PC-9 (cell line): ENCODE measurements at regions not wholly inside any gene's neighbourhood (a gene's known extent, or its start where the extent isn't known, plus 50 kb on each side); places are given as distances from the start of the nearest gene placed in this dataset.
"Not testable (repeated sequence)": the region's sequence is repeated elsewhere in the genome, so short reads cannot be mapped to it uniquely, and the experiment has no call there.

Source experiments
- BruUV-seq: library from RNA; stranded (reverse); fragments of 400-500 nt; replicated peaks from 2 replicates; lab custom pipeline; 2021; lab: Mats Ljungman, UMichigan
- CTCF ChIA-PET: fragments of 300-600 bp; sonication (Branson Sonifier 250); formaldehyde crosslinking; loops from one replicate; lab custom pipeline; 2022; ENCODE audit warnings: antibody characterized with exemption; lab: Charles Lee
- POLR2A ChIA-PET: fragments of 300-600 bp; sonication (Branson Sonifier 250); formaldehyde crosslinking; loops from one replicate; lab custom pipeline; 2022; ENCODE audit warnings: antibody characterized with exemption; ENCODE audit not compliant: unreplicated experiment; lab: Charles Lee
- DNase-seq, 2 experiments: peaks; one replicate each; pipeline versions ENCODE4 v3.0.0 to v3.0.0-alpha.2; 2015 to 2022; ENCODE audit warnings: mixed read lengths in 1 of 2
- H2AFZ ChIP-seq: fragments of 200-600 bp; sonication (generic); 2 replicates; pipeline ENCODE4 v1.8.1; 2017; ENCODE audit warnings: antibody characterized with exemption
- H3F3A ChIP-seq: fragments of 200-600 bp; sonication (generic); 2 replicates; pipeline ENCODE4 v1.8.1; 2017; ENCODE audit warnings: antibody characterized with exemption, mild to moderate bottlenecking, low read depth; ENCODE audit not compliant: insufficient read depth
- H3K27ac ChIP-seq: fragments of 200-600 bp; sonication (generic); 2 replicates; pipeline ENCODE4 v1.6.1; 2016; ENCODE audit warnings: mixed run types
- H3K27me3 ChIP-seq: fragments of 200-600 bp; sonication (generic); 2 replicates; pipeline ENCODE4 v1.6.1; 2016; ENCODE audit warnings: low read depth, mixed run types; ENCODE audit not compliant: insufficient read depth
- H3K36me3 ChIP-seq: fragments of 200-600 bp; sonication (generic); 2 replicates; pipeline ENCODE4 v1.6.1; 2016; ENCODE audit warnings: low read depth, mixed run types
- H3K4me1 ChIP-seq: fragments of 200-600 bp; sonication (generic); replicated peaks from 2 replicates; pipeline ENCODE4 v1.6.1; 2016; ENCODE audit warnings: mixed run types; ENCODE audit not compliant: insufficient read depth
- H3K4me2 ChIP-seq: fragments of 200-600 bp; sonication (generic); 2 replicates; pipeline ENCODE4 v1.6.1; 2017; ENCODE audit warnings: mixed run types
- H3K4me3 ChIP-seq: fragments of 200-600 bp; sonication (generic); 2 replicates; pipeline ENCODE4 v1.6.1; 2016; ENCODE audit warnings: mixed run types
- H3K79me2 ChIP-seq: fragments of 200-600 bp; sonication (generic); 2 replicates; pipeline ENCODE4 v1.6.1; 2017; ENCODE audit warnings: low read depth, mixed run types
- H3K9me2 ChIP-seq: fragments of 200-600 bp; sonication (generic); 2 replicates; pipeline ENCODE4 v1.8.1; 2017; ENCODE audit warnings: mild to moderate bottlenecking; ENCODE audit not compliant: insufficient read depth
- H3K9me3 ChIP-seq: fragments of 200-600 bp; sonication (generic); 2 replicates; pipeline ENCODE4 v1.8.1; 2016; ENCODE audit warnings: low read depth; ENCODE audit not compliant: insufficient read depth
- H4K20me1 ChIP-seq: fragments of 200-600 bp; sonication (generic); 2 replicates; pipeline ENCODE4 v1.8.1; 2017; ENCODE audit not compliant: insufficient read depth
- EZH2 ChIP-seq: fragments of 200-600 bp; sonication (generic); IDR thresholded peaks from 2 replicates; pipeline ENCODE4 v1.8.0; 2017; ENCODE audit warnings: antibody characterized with exemption, low read depth
- intact Hi-C: fragments of 100-400 bp; cut with micrococcal nuclease; formaldehyde crosslinking; loops from one replicate; pipeline ENCODE4 v1.10.0; 2022; ENCODE audit not compliant: unreplicated experiment
- TF ChIP-seq, protein P1 (sequence below): fragments of 200-600 bp; sonication (generic); conservative IDR thresholded peaks from 2 replicates; pipeline ENCODE4 v1.6.1; 2017; ENCODE audit warnings: mixed run types, antibody characterized with exemption, mild to moderate bottlenecking, moderate library complexity

DNA sequence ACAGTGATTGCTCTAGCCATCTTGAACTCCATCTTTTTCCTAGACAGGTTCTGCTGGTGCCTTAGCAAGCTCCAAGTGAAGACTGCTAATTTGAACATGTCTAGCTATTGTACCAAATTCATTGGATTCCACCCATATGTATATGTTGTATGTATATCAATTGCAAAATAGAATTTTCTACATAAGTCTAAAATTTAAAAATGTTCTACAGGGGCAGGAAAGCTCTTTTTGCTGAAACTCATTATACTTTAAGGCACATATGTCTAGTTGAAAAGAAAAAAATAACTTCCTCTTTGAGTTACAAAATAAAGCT lies 845.3 kb downstream of the MCTP2 start:
- Histone ChIP-seq H4K20me1 (no peaks in the 10 kb centered on the region), H3K27ac (no peak overlapping the region), H3K4me1 (no peaks in the 10 kb centered on the region), H3K79me2 (no peaks in the 10 kb centered on the region), H3K4me2 (no peak overlapping the region), H3K36me3 (no peaks in the 10 kb centered on the region), H3K9me2 (no peaks in the 10 kb centered on the region), H3F3A (no peaks in the 10 kb centered on the region), H2AFZ (no peak overlapping the region), H3K27me3 (no peaks in the 10 kb centered on the region), H3K4me3 (no peak overlapping the region), H3K9me3 (no peaks in the 10 kb centered on the region)
- no peak for TF ChIP-seq EZH2
- TF ChIP-seq, protein P1, sequence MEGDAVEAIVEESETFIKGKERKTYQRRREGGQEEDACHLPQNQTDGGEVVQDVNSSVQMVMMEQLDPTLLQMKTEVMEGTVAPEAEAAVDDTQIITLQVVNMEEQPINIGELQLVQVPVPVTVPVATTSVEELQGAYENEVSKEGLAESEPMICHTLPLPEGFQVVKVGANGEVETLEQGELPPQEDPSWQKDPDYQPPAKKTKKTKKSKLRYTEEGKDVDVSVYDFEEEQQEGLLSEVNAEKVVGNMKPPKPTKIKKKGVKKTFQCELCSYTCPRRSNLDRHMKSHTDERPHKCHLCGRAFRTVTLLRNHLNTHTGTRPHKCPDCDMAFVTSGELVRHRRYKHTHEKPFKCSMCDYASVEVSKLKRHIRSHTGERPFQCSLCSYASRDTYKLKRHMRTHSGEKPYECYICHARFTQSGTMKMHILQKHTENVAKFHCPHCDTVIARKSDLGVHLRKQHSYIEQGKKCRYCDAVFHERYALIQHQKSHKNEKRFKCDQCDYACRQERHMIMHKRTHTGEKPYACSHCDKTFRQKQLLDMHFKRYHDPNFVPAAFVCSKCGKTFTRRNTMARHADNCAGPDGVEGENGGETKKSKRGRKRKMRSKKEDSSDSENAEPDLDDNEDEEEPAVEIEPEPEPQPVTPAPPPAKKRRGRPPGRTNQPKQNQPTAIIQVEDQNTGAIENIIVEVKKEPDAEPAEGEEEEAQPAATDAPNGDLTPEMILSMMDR: no peak
- DNase-seq: no peak
- CTCF ChIA-PET: no interaction called here
- POLR2A ChIA-PET: no interaction called here
- no TSS peak for BruUV-seq
- intact Hi-C loops: no loop called here

DNA sequence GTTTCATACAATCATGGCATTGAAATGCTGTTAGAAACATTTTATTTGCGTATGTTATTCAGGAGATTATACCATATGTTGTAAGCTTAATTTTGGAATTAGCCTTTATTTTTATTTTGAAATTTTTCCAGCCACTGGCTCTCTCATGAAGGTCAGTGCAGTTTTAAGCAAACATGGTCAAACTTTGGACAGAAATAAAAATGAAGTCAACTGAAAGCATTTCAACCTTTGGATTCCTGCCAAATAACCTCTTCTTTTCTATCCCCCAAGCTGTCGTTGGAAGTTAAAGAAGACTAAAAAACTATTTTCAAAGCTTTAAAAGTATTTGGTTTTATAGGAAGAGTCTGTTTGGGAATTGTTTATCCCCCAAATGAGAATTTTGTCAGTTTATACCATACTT lies 846.6 kb downstream of the MCTP2 start:
- Histone ChIP-seq H2AFZ (no peak overlapping the region), H3K27me3 (no peaks in the 10 kb centered on the region), H3K4me1 (no peaks in the 10 kb centered on the region), H3K9me3 (no peaks in the 10 kb centered on the region), H4K20me1 (no peaks in the 10 kb centered on the region), H3K4me3 (no peak overlapping the region), H3F3A (no peaks in the 10 kb centered on the region), H3K36me3 (no peaks in the 10 kb centered on the region), H3K79me2 (no peaks in the 10 kb centered on the region), H3K27ac (no peak overlapping the region), H3K4me2 (no peak overlapping the region), H3K9me2 (no peaks in the 10 kb centered on the region)
- no peak for TF ChIP-seq EZH2
- intact Hi-C loops: no loop called here
- ChIA-PET POLR2A (no interaction called here), CTCF (no interaction called here)
- no TSS peak for BruUV-seq
- no peak for DNase-seq

DNA sequence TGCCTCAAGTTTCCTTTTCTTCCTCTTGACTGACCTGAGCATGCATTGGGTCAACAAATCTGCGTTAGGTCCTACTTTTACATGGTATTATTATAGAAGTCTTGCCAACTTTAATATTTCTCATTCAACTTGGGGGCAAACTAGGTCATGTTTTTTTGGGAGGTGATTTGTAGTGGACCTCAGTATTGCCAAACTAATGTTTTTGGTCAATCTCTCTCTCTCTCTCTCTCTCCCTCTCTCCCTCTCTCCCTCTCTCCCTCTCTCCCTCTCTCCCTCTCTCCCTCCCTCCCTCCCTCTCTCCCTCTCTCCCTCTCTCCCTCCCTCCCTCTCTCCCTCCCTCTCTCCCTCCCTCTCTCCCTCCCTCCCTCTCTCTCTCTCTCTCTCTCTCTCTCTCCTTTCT lies 848.9 kb downstream of the MCTP2 start:
- H3K4me3 ChIP-seq, H3K9me2 ChIP-seq, H3F3A ChIP-seq, H3K4me2 ChIP-seq, H2AFZ ChIP-seq, POLR2A ChIA-PET, H3K79me2 ChIP-seq, H3K27ac ChIP-seq, H3K9me3 ChIP-seq, H3K4me1 ChIP-seq, H4K20me1 ChIP-seq, DNase-seq, H3K27me3 ChIP-seq, BruUV-seq, H3K36me3 ChIP-seq, intact Hi-C loops, CTCF ChIA-PET: not testable (repeated sequence)

DNA sequence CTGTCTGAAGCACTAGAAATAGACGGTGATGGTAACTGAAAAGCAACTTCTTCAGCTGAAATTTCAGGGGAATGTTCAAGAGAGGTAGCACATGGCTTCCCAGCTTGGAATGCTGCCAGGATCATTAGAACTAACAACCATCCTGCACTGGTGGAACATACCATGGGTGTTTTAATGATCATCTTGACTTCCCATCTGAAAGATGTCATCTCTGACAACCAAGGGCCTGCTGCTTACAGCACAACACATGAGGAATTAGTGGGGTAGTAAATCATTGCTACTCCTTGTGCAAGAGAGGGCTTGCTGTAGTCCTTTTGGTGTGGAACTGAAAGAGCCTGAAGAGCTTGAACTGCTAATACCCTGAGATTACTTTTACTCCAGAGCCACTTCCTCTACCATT lies 853.7 kb downstream of the MCTP2 start:
- Histone ChIP-seq H3F3A (no peaks in the 10 kb centered on the region), H3K4me2 (no peak overlapping the region), H3K4me1 (0 out of 2 replicates have a peak, but pooled peaks cover 5% of the 10 kb centered on the region), H4K20me1 (no peaks in the 10 kb centered on the region), H3K9me3 (no peaks in the 10 kb centered on the region), H3K4me3 (no peak overlapping the region), H3K27me3 (no peaks in the 10 kb centered on the region), H3K36me3 (no peaks in the 10 kb centered on the region), H3K27ac (no peak overlapping the region), H2AFZ (no peak overlapping the region), H3K79me2 (no peaks in the 10 kb centered on the region), H3K9me2 (no peaks in the 10 kb centered on the region)
- ChIA-PET CTCF (no interaction called here), POLR2A (no interaction called here)
- no peak for TF ChIP-seq EZH2
- TF ChIP-seq, protein P1: no peak
- intact Hi-C loops: no loop called here
- BruUV-seq: no TSS peak
- DNase-seq: no peak
